ENCODE measurements at regions not wholly inside any gene's neighbourhood (a gene's known extent, or its start where the extent isn't known, plus 50 kb on each side); places are given as distances from the start of the nearest gene placed in this dataset.

DNA sequence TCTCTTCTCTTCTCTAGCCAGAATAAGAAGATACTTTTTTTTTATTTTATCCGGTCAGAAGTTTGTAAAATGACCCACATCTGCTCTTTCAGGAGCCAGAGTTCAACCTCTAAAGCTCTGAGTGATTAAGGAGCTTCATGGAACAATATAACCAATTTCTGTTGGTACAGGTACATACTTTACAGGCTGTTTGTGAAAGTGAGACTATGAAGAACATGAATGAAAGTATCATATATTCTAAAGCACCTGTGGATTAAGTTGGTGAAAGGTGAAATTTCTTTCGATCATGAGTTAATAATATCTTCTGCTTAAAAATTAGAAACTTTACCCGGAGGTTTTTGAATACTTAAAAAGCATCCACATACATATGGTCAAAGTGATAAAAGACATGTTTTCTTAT is 65.2 kb downstream of the DMRT2 start:
- Histone ChIP-seq H3K4me1 (no peaks in the 10 kb centered on the region), H3K4me3 (no peak overlapping the region), H3K27ac (no peak overlapping the region), H3K27me3 (no peaks in the 10 kb centered on the region), H3K36me3 (no peaks in the 10 kb centered on the region), H3K9ac (ENCODE audit: low read depth in 2 of 2, low read length in 2 of 2) (no peak overlapping the region), H3K9me3 (no peaks in the 10 kb centered on the region)
- DNase-seq, result no peak
- intact Hi-C loops (cut with DNase I), result no loop called here
- TF ChIP-seq CTCF (IDR thresholded peaks at IDR 0.05), result no peak

DNA sequence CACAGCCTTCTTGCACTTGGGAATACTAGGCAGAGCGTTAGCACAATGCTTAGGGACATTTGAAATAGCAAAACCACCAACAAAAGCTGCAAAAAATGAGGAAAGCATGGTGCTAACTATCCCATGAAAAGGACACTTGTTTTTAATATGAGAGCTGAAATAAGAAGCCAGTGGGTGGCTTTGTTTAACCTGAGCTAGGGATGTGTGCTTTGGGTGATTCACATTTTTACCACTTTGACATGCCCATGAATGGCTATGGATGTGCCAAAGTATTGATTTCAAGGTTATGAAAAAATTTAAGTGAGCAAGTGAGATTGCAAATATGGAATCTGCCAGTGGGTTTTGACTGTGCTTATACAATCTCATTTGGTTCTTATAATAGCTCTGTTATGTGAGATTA is 67.3 kb downstream of the DMRT2 start:
- Histone ChIP-seq H3K4me3 (no peak overlapping the region), H3K9me3 (no peaks in the 10 kb centered on the region), H3K4me1 (no peaks in the 10 kb centered on the region), H3K9ac (ENCODE audit: low read depth in 2 of 2, low read length in 2 of 2) (no peak overlapping the region), H3K36me3 (no peaks in the 10 kb centered on the region), H3K27me3 (no peaks in the 10 kb centered on the region), H3K27ac (no peak overlapping the region)
- intact Hi-C loops (cut with DNase I), result no loop called here
- DNase-seq, result no peak
- no peak for TF ChIP-seq CTCF (IDR thresholded peaks at IDR 0.05)

- no peaks in the 10 kb centered on the region for H3K36me3 ChIP-seq
- no peaks in the 10 kb centered on the region for H3K27me3 ChIP-seq
- H3K27ac ChIP-seq, result no peak overlapping the region
- H3K9ac ChIP-seq (ENCODE audit: low read depth in 2 of 2, low read length in 2 of 2), result no peak overlapping the region
- H3K4me3 ChIP-seq, result no peak overlapping the region
- intact Hi-C loops (cut with DNase I), result no loop called here
- no peak for TF ChIP-seq CTCF (IDR thresholded peaks at IDR 0.05)
- H3K9me3 ChIP-seq, result no peaks in the 10 kb centered on the region
- no peak for DNase-seq
- H3K4me1 ChIP-seq, result no peaks in the 10 kb centered on the region
Measured at GRCh38 chr9:1120500-1121165, 70.5 kb downstream of the DMRT2 start.

DNA sequence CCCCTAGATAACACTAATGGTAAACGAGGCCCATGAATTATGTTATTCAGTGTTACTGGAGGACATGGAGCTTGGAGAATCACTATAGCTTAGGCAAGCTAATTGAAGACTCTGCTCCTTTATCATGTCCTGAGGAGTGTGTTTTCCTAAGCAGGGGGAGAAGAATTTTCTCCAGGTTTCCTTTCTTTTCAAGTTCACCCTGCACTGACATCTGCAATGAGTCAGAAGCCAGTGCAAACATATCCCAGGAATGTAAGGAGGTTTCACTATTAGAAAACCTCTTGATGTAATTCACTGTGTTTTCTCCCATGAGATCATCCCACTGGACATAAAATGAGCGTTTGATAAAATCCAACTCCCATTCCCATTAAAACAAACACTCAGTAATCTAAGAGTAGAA is 75.6 kb downstream of the DMRT2 start:
- H3K27me3 ChIP-seq, result no peaks in the 10 kb centered on the region
- DNase-seq, result no peak
- no peak overlapping the region for H3K9ac ChIP-seq (ENCODE audit: low read depth in 2 of 2, low read length in 2 of 2)
- no peak overlapping the region for H3K27ac ChIP-seq
- TF ChIP-seq CTCF (IDR thresholded peaks at IDR 0.05), result no peak
- H3K36me3 ChIP-seq, result no peaks in the 10 kb centered on the region
- intact Hi-C loops (cut with DNase I), result no loop called here
- H3K4me3 ChIP-seq, result no peak overlapping the region
- no peaks in the 10 kb centered on the region for H3K4me1 ChIP-seq
- no peaks in the 10 kb centered on the region for H3K9me3 ChIP-seq

- intact Hi-C loops (cut with DNase I), result no loop called here
- no peak for TF ChIP-seq CTCF (IDR thresholded peaks at IDR 0.05)
- no peak overlapping the region for H3K4me3 ChIP-seq
- no peak overlapping the region for H3K9ac ChIP-seq (ENCODE audit: low read depth in 2 of 2, low read length in 2 of 2)
- H3K27ac ChIP-seq, result no peak overlapping the region
- no peaks in the 10 kb centered on the region for H3K27me3 ChIP-seq
- H3K4me1 ChIP-seq, result no peaks in the 10 kb centered on the region
- H3K9me3 ChIP-seq, result no peaks in the 10 kb centered on the region
- no peak for DNase-seq
- H3K36me3 ChIP-seq, result no peaks in the 10 kb centered on the region
Measured at GRCh38 chr9:1128046-1128445, 77.9 kb downstream of the DMRT2 start.

All from colonic mucosa (tissue), 4 donors.